PC-3 (cell line): ENCODE measurements at regions not wholly inside any gene's neighbourhood (a gene's known extent, or its start where the extent isn't known, plus 50 kb on each side); places are given as distances from the start of the nearest gene placed in this dataset.

Source experiments
- ATAC-seq: fragments of 200-7000 bp; cut with Tn5 transposase; 2 replicates; pipeline ENCODE4 v1.9.1; 2020; ENCODE audit warnings: mild to moderate bottlenecking, moderate library complexity
- BruUV-seq: library from RNA; stranded (reverse); fragments of 400-500 nt; replicated peaks from 2 replicates; lab custom pipeline; 2021; lab: Mats Ljungman, UMichigan
- CTCF ChIA-PET: fragments of 300-600 bp; sonication (Branson Sonifier 250); formaldehyde crosslinking; loops from one replicate; lab custom pipeline; 2022; ENCODE audit warnings: antibody characterized with exemption; lab: Charles Lee
- POLR2A ChIA-PET: fragments of 300-600 bp; sonication (Branson Sonifier 250); formaldehyde crosslinking; loops from one replicate; lab custom pipeline; 2022; ENCODE audit warnings: antibody characterized with exemption; ENCODE audit not compliant: unreplicated experiment; lab: Charles Lee
- DNase-seq: peaks from one replicate; pipeline ENCODE4 v3.0.0-alpha.2; 2015
- H2AFZ ChIP-seq: fragments of 300-600 bp; sonication (generic); 2 replicates; pipeline ENCODE4 v1.6.0; 2016; ENCODE audit warnings: antibody characterized with exemption, low read length
- H3F3A ChIP-seq: fragments of 300-600 bp; sonication (generic); one replicate; pipeline ENCODE4 v1.6.0; 2017; ENCODE audit warnings: antibody characterized with exemption, low read length, control low read depth, mild to moderate bottlenecking; ENCODE audit not compliant: unreplicated experiment
- H3K27ac ChIP-seq: fragments of 300-600 bp; sonication (generic); 2 replicates; pipeline ENCODE4 v1.5.1; 2016; ENCODE audit warnings: mild to moderate bottlenecking, low read length
- H3K27me3 ChIP-seq: fragments of 300-600 bp; sonication (generic); 2 replicates; pipeline ENCODE4 v1.6.1; 2016; ENCODE audit warnings: low read length, mixed read lengths
- H3K36me3 ChIP-seq: fragments of 300-600 bp; sonication (generic); 2 replicates; pipeline ENCODE4 v1.6.1; 2016; ENCODE audit warnings: low read depth, mixed run types, low read length, mixed read lengths
- H3K4me1 ChIP-seq: fragments of 300-600 bp; sonication (generic); 2 replicates; pipeline ENCODE4 v1.5.1; 2016; ENCODE audit warnings: low read length; ENCODE audit not compliant: insufficient read depth
- H3K4me2 ChIP-seq: fragments of 300-600 bp; sonication (generic); 2 replicates; pipeline ENCODE4 v1.6.0; 2016; ENCODE audit warnings: low read length
- H3K4me3 ChIP-seq: fragments of 300-600 bp; sonication (generic); 2 replicates; pipeline ENCODE4 v1.5.1; 2016; ENCODE audit warnings: mild to moderate bottlenecking, low read length, mixed read lengths
- H3K79me2 ChIP-seq: fragments of 300-600 bp; sonication (generic); 2 replicates; pipeline ENCODE4 v1.6.1; 2017; ENCODE audit warnings: low read length, mixed read lengths
- H3K9ac ChIP-seq: fragments of 300-600 bp; sonication (generic); 2 replicates; pipeline ENCODE4 v1.6.0; 2016; ENCODE audit warnings: mild to moderate bottlenecking, low read length
- H3K9me2 ChIP-seq: fragments of 300-600 bp; sonication (generic); replicated peaks from 2 replicates; pipeline ENCODE4 v1.6.1; 2016; ENCODE audit warnings: mixed run types, low read length, mixed read lengths
- H3K9me3 ChIP-seq: fragments of 300-600 bp; sonication (generic); 2 replicates; pipeline ENCODE4 v1.6.1; 2016; ENCODE audit warnings: low read length, mixed read lengths
- H4K20me1 ChIP-seq: fragments of 300-600 bp; sonication (generic); 2 replicates; pipeline ENCODE4 v1.6.1; 2016; ENCODE audit warnings: low read length, mixed read lengths
- EZH2 ChIP-seq: fragments of 300-600 bp; sonication (generic); IDR thresholded peaks from one replicate; pipeline ENCODE4 v1.6.1; 2017; ENCODE audit warnings: antibody characterized with exemption, mild to moderate bottlenecking, low read length; ENCODE audit not compliant: unreplicated experiment
- EZH2phosphoT487 ChIP-seq: fragments of 300-600 bp; sonication (generic); IDR thresholded peaks from 2 replicates; pipeline ENCODE4 v1.6.1; 2018; ENCODE audit warnings: mild to moderate bottlenecking, antibody characterized with exemption, low read length, borderline replicate concordance
- intact Hi-C: fragments of 100-400 bp; cut with micrococcal nuclease; formaldehyde crosslinking; loops from 2 replicates; pipeline ENCODE4 v1.9.0; 2023
- TF ChIP-seq, protein P1 (sequence below): fragments of 300-600 bp; sonication (generic); conservative IDR thresholded peaks from 2 replicates; pipeline ENCODE4 v1.5.1; 2017; ENCODE audit warnings: antibody characterized with exemption, low read depth, mild to moderate bottlenecking, low read length

DNA sequence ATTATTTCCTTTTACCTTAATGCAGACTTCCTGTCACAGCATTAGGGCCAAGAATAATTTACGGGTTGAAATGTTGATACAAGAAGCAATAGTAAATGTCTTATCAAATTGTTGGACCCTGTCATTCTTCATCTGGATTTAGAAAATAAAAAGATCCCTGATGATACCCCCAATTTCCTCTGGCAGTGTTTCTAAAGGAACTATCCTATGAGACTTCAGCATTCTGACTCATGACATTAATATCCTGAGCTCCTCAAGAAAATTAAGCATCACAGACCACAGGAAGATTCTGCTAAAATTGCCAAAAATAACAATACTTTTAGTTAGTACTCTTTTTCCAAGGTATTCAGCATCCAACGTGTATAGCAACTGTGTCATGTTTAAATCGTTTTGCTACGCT, 490.5 kb upstream of the ANKRD30A start:
- ChIA-PET CTCF (interaction anchor here (0.5 to 2.6 kb wide), 4 partner anchors 16 to 571 kb away, joined by 3 to 13 read pairs (median 4); no protein-coding TSS in a partner anchor), POLR2A (interaction anchor here (0.5 to 0.6 kb wide), 2 partner anchors 156 to 1007 kb away, joined by 3 to 7 read pairs; no protein-coding TSS in a partner anchor)
- peaks cover 10% of the 10 kb centered on the region; the same call in 1 of the 2 replicates for H3K9me3 ChIP-seq
- DNase-seq = peak; percentile 82
- H3K79me2 ChIP-seq = no peaks in the 10 kb centered on the region
- H3K36me3 ChIP-seq = no peaks in the 10 kb centered on the region
- peak; percentile 45 for ATAC-seq
- peaks cover 36% of the 10 kb centered on the region for H3K4me1 ChIP-seq
- BruUV-seq = no TSS peak
- no peaks in the 10 kb centered on the region for H3K27me3 ChIP-seq
- peak overlapping the region; percentile 3; the same call in 1 of the 2 replicates for H3K4me2 ChIP-seq
- H3F3A ChIP-seq = no peaks in the 10 kb centered on the region
- peak overlapping the region; percentile 19 for H3K9ac ChIP-seq
- intact Hi-C loops = loop anchor here (10.0 kb wide), 1 partner anchor 720 kb away; no protein-coding TSS in a partner anchor
- H3K4me3 ChIP-seq = no peak overlapping the region
- TF ChIP-seq, protein P1, sequence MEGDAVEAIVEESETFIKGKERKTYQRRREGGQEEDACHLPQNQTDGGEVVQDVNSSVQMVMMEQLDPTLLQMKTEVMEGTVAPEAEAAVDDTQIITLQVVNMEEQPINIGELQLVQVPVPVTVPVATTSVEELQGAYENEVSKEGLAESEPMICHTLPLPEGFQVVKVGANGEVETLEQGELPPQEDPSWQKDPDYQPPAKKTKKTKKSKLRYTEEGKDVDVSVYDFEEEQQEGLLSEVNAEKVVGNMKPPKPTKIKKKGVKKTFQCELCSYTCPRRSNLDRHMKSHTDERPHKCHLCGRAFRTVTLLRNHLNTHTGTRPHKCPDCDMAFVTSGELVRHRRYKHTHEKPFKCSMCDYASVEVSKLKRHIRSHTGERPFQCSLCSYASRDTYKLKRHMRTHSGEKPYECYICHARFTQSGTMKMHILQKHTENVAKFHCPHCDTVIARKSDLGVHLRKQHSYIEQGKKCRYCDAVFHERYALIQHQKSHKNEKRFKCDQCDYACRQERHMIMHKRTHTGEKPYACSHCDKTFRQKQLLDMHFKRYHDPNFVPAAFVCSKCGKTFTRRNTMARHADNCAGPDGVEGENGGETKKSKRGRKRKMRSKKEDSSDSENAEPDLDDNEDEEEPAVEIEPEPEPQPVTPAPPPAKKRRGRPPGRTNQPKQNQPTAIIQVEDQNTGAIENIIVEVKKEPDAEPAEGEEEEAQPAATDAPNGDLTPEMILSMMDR = no peak
- no peak for TF ChIP-seq EZH2
- no peak for TF ChIP-seq EZH2phosphoT487
- peak overlapping the region; percentile 15 for H2AFZ ChIP-seq
- H3K9me2 ChIP-seq = no peaks in the 10 kb centered on the region
- H4K20me1 ChIP-seq = no peaks in the 10 kb centered on the region
- H3K27ac ChIP-seq = peak overlapping the region; percentile 52

DNA sequence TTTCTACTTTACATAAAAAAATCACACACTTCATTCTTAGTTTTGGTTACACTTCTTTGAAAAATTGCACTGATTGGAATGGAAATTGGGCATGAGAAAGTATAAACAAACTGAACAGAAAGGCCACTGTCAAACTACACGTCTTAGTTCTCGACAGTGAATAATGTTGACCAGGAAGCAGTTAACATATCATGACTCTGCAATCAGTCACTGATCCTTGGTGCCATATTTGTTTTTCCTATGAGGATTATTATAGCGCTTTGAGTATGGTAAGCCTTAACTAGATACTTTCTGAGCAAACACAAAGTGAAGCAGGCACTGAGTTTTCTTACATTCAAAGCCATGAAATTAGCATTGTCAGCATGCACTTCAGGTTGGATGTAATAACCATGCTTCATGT, 495.1 kb upstream of the ANKRD30A start:
- no peaks in the 10 kb centered on the region for H3K27me3 ChIP-seq
- H3K9me2 ChIP-seq = no peaks in the 10 kb centered on the region
- CTCF ChIA-PET = no interaction called here
- intact Hi-C loops = loop anchor here (1.0 to 10.0 kb wide), 8 partner anchors 47 to 847 kb away; no protein-coding TSS in a partner anchor
- no peaks in the 10 kb centered on the region for H3F3A ChIP-seq
- DNase-seq (peak; percentile 92), ATAC-seq (peak; percentile 84)
- TF ChIP-seq EZH2 (no peak), EZH2phosphoT487 (no peak)
- TF ChIP-seq, protein P1 = no peak
- POLR2A ChIA-PET = interaction anchor here (0.5 kb wide), 1 partner anchor 61 kb away, joined by 3 read pairs; no protein-coding TSS in a partner anchor
- BruUV-seq = no TSS peak
- no peak overlapping the region for H3K4me3 ChIP-seq
- H4K20me1 ChIP-seq = no peaks in the 10 kb centered on the region
- H3K9ac ChIP-seq = peak overlapping the region; percentile 66
- peak overlapping the region; percentile 81 for H3K27ac ChIP-seq
- H3K36me3 ChIP-seq = no peaks in the 10 kb centered on the region
- H3K79me2 ChIP-seq = no peaks in the 10 kb centered on the region
- H3K4me1 ChIP-seq = peaks cover 28% of the 10 kb centered on the region
- H2AFZ ChIP-seq = peak overlapping the region; percentile 18
- H3K4me2 ChIP-seq = peak overlapping the region; percentile 13
- 0 out of 2 replicates have a peak, but pooled peaks cover 4% of the 10 kb centered on the region for H3K9me3 ChIP-seq

DNA sequence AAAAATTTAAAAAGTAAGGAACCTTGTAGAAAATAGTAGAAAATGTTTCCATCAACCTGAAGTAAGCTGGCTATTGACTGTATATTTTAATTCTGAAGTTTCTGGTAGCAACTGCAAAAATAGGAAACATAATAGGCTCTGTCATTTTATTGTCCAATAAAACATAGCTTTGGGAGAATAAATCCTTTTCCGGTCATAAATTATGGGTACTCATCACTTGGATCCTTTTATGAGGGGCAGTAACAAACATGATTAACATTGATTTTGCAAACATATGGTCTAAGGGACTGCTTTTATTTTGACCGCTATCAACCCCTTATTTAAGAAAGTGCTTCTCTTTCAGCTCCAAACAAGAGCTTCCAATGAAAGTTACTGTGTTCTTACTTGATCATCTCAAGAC, 495.9 kb upstream of the ANKRD30A start:
- H3K4me2 ChIP-seq = peak overlapping the region; percentile 13
- peak overlapping the region; percentile 18; the same call in 1 of the 2 replicates for H2AFZ ChIP-seq
- H4K20me1 ChIP-seq = no peaks in the 10 kb centered on the region
- no TSS peak for BruUV-seq
- no peaks in the 10 kb centered on the region for H3K79me2 ChIP-seq
- H3K9ac ChIP-seq = peak overlapping the region; percentile 66
- peak overlapping the region; percentile 81 for H3K27ac ChIP-seq
- ATAC-seq = peak; percentile 71
- intact Hi-C loops = loop anchor here (1.0 to 2.0 kb wide), 7 partner anchors 27 to 997 kb away; no protein-coding TSS in a partner anchor
- peak; percentile 76 for DNase-seq
- H3K4me1 ChIP-seq = peaks cover 24% of the 10 kb centered on the region
- no peak overlapping the region for H3K4me3 ChIP-seq
- TF ChIP-seq EZH2phosphoT487 = no peak
- TF ChIP-seq, protein P1 = no peak
- no peak for TF ChIP-seq EZH2
- no peaks in the 10 kb centered on the region for H3K27me3 ChIP-seq
- H3F3A ChIP-seq = no peaks in the 10 kb centered on the region
- H3K9me3 ChIP-seq = 0 out of 2 replicates have a peak, but pooled peaks cover 4% of the 10 kb centered on the region
- H3K9me2 ChIP-seq = no peaks in the 10 kb centered on the region
- POLR2A ChIA-PET = interaction anchor here (0.5 to 0.7 kb wide), 5 partner anchors 137 to 996 kb away, joined by 3 to 6 read pairs (median 5); no protein-coding TSS in a partner anchor
- no peaks in the 10 kb centered on the region for H3K36me3 ChIP-seq
- CTCF ChIA-PET = interaction anchor here (0.7 to 0.8 kb wide), 2 partner anchors 91 to 893 kb away, joined by 4 read pairs; no protein-coding TSS in a partner anchor
